GM18511 (cell line): ENCODE measurements at regions not wholly inside any gene's neighbourhood (a gene's known extent, or its start where the extent isn't known, plus 50 kb on each side); places are given as distances from the start of the nearest gene placed in this dataset.

Experiments
- ATAC-seq: cut with Tn5 transposase; IDR thresholded peaks from one replicate; pipeline ENCODE4 v1.9.1; 2021; ENCODE audit warnings: mild to moderate bottlenecking, moderate library complexity; ENCODE audit not compliant: unreplicated experiment

GRCh38 chr6:11926594-11927407 is 85.3 kb upstream of the HIVEP1 start:
- no peak for ATAC-seq

GRCh38 chr6:11925805-11926204 is 86.3 kb upstream of the HIVEP1 start:
- no peak for ATAC-seq

- no peak for ATAC-seq
Measured at GRCh38 chr6:11923621-11924020, 88.5 kb upstream of the HIVEP1 start.

- no peak for ATAC-seq
Measured at GRCh38 chr6:11922901-11923300, 89.2 kb upstream of the HIVEP1 start.

- ATAC-seq: no peak
Measured at GRCh38 chr6:11921751-11922150, 90.4 kb upstream of the HIVEP1 start.

GRCh38 chr6:11921017-11921438 is 91.1 kb upstream of the HIVEP1 start:
- ATAC-seq: no peak

GRCh38 chr6:11920566-11920965 is 91.5 kb upstream of the HIVEP1 start:
- no peak for ATAC-seq

GRCh38 chr6:11919771-11920440 is 92.2 kb upstream of the HIVEP1 start:
- ATAC-seq: no peak

- no peak for ATAC-seq
Measured at GRCh38 chr6:11918739-11919605, 93.1 kb upstream of the HIVEP1 start.

- ATAC-seq: no peak
Measured at GRCh38 chr6:11917951-11918738, 94.0 kb upstream of the HIVEP1 start.

- no peak for ATAC-seq
Measured at GRCh38 chr6:11912420-11912819, 99.7 kb upstream of the HIVEP1 start.

GRCh38 chr6:11911538-11911937 is 100.6 kb upstream of the HIVEP1 start:
- ATAC-seq: no peak

GRCh38 chr6:11909696-11910132 is 102.4 kb upstream of the HIVEP1 start:
- no peak for ATAC-seq

GRCh38 chr6:11908436-11909105 is 103.5 kb upstream of the HIVEP1 start:
- no peak for ATAC-seq

- ATAC-seq: no peak
Measured at GRCh38 chr6:11903645-11904044, 108.5 kb upstream of the HIVEP1 start.

GRCh38 chr6:11902527-11902926 is 109.6 kb upstream of the HIVEP1 start:
- ATAC-seq: no peak

- ATAC-seq: no peak
Measured at GRCh38 chr6:11900662-11901598, 111.2 kb upstream of the HIVEP1 start.

GRCh38 chr6:11899645-11900044 is 112.5 kb upstream of the HIVEP1 start:
- ATAC-seq: no peak

GRCh38 chr6:11894212-11894611 is 115.6 kb upstream of the ADTRP start:
- ATAC-seq: no peak
